PC-9 (cell line): ENCODE measurements at regions not wholly inside any gene's neighbourhood (a gene's known extent, or its start where the extent isn't known, plus 50 kb on each side); places are given as distances from the start of the nearest gene placed in this dataset.

Experiments
- CTCF ChIP-seq: fragments of 200-600 bp; sonication (generic); conservative IDR thresholded peaks from 2 replicates; pipeline ENCODE4 v1.6.1; 2017; ENCODE audit warnings: mixed run types, antibody characterized with exemption, mild to moderate bottlenecking, moderate library complexity
- EZH2 ChIP-seq: fragments of 200-600 bp; sonication (generic); IDR thresholded peaks from 2 replicates; pipeline ENCODE4 v1.8.0; 2017; ENCODE audit warnings: antibody characterized with exemption, low read depth

GRCh38 chr5:91591076-91591475, 208.0 kb upstream of the ARRDC3 start:
- no peak for TF ChIP-seq CTCF
- TF ChIP-seq EZH2 = no peak
